ENCODE measurements at regions not wholly inside any gene's neighbourhood (a gene's known extent, or its start where the extent isn't known, plus 50 kb on each side); places are given as distances from the start of the nearest gene placed in this dataset.
"Not testable (repeated sequence)": the region's sequence is repeated elsewhere in the genome, so short reads cannot be mapped to it uniquely, and the experiment has no call there.

GRCh38 chr4:18090447-18090846 is 68.9 kb upstream of the LCORL start:
- WGBS (ENCODE audit: low lambda C conversion rate) = no CpG with 5 or more reads among the region's 6 CpGs
- ATAC-seq; H2AFZ ChIP-seq (ENCODE audit: low read length); in situ Hi-C loops (cut with HindIII; ENCODE audit: extremely low pct_ligation_motif_present, low pct_unique_long_range_greater_than_20kb); H3K27me3 ChIP-seq (ENCODE audit: control insufficient read depth in 1 of 2, insufficient read depth in 2 of 2, low read length in 2 of 2); H4K20me1 ChIP-seq (ENCODE audit: insufficient read depth, low read length); CTCF ChIA-PET (ENCODE audit: low intra/inter-chr PET ratio, low total read pairs); FAIRE-seq; H3K79me2 ChIP-seq (ENCODE audit: insufficient read depth, low read length); H3K27ac ChIP-seq (ENCODE audit: extremely low read length, insufficient read depth, low read length); BruUV-seq (replicated peaks); H3K4me3 ChIP-seq (replicated peaks in 1 of 3; ENCODE audit: insufficient read depth in 1 of 3, low read depth in 2 of 3, low read length in 3 of 3); POLR2A ChIA-PET; H3K9ac ChIP-seq (ENCODE audit: insufficient read depth, low read depth, low read length); DNase-seq (ENCODE audit: low spot score); H3K4me1 ChIP-seq (ENCODE audit: insufficient read depth, low read length); H3K9me3 ChIP-seq (ENCODE audit: low read length); H3K4me2 ChIP-seq (ENCODE audit: low read depth, low read length); intact Hi-C loops (cut with micrococcal nuclease; ENCODE audit: unreplicated experiment); H3K36me3 ChIP-seq (replicated peaks in 1 of 2; ENCODE audit: control insufficient read depth in 1 of 2, insufficient read depth in 2 of 2, low read length in 2 of 2): not testable (repeated sequence)

DNA sequence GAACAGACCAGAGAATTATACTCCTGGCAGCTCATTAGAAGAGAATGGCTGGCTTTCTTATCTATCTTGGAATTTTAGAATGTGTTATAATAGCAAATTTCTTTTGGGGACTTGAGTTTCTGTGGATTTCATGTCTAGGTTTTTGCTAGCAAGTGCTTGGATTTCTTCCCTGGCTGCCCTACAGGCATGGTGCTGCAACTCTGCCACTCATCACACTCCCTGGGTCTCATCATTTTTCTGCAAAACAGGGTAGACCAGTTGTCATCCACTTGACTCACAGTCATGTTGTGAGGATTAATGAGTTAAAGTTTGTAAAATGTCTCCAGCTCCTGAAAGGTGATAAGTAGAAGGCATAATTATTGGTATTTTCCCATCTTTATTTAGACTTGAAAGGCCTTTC is 60.7 kb upstream of the LCORL start:
- Histone ChIP-seq H3K9ac (ENCODE audit: insufficient read depth, low read depth, low read length) (no peak overlapping the region), H3K36me3 (replicated peaks in 1 of 2; ENCODE audit: control insufficient read depth in 1 of 2, insufficient read depth in 2 of 2, low read length in 2 of 2) (no peaks in the 10 kb centered on the region), H2AFZ (ENCODE audit: low read length) (no peak overlapping the region), H4K20me1 (ENCODE audit: insufficient read depth, low read length) (no peaks in the 10 kb centered on the region), H3K9me3 (ENCODE audit: low read length) (no peaks in the 10 kb centered on the region), H3K4me1 (ENCODE audit: insufficient read depth, low read length) (no peaks in the 10 kb centered on the region), H3K79me2 (ENCODE audit: insufficient read depth, low read length) (no peaks in the 10 kb centered on the region), H3K4me2 (ENCODE audit: low read depth, low read length) (no peak overlapping the region), H3K4me3 (replicated peaks in 1 of 3; ENCODE audit: insufficient read depth in 1 of 3, low read depth in 2 of 3, low read length in 3 of 3) (no peak overlapping the region), H3K27me3 (ENCODE audit: control insufficient read depth in 1 of 2, insufficient read depth in 2 of 2, low read length in 2 of 2) (no peaks in the 10 kb centered on the region), H3K27ac (ENCODE audit: extremely low read length, insufficient read depth, low read length) (no peak overlapping the region)
- BruUV-seq (replicated peaks) = no TSS peak
- intact Hi-C loops (cut with micrococcal nuclease; ENCODE audit: unreplicated experiment) = no loop called here
- in situ Hi-C loops (cut with HindIII; ENCODE audit: extremely low pct_ligation_motif_present, low pct_unique_long_range_greater_than_20kb) = no loop called here
- DNase-seq (ENCODE audit: low spot score) (no peak), ATAC-seq (no peak), FAIRE-seq (no peak)
- TF ChIP-seq ATAD3A (CRISPR knock-in tag; IDR thresholded peaks at IDR 0.05) = no peak
- TF ChIP-seq GATA4 (IDR thresholded peaks at IDR 0.05; ENCODE audit: borderline replicate concordance, low read depth) = no peak
- TF ChIP-seq LRRFIP1 (CRISPR knock-in tag; conservative IDR thresholded peaks at IDR 0.05) = no peak
- TF ChIP-seq CBX2 (IDR thresholded peaks at IDR 0.05; ENCODE audit: low read depth, low read length) = no peak
- no peak for TF ChIP-seq CBX2 (CRISPR knock-in tag; IDR thresholded peaks at IDR 0.05; ENCODE audit: low read depth)
- TF ChIP-seq ZBTB8A (CRISPR knock-in tag; IDR thresholded peaks at IDR 0.05; ENCODE audit: borderline replicate concordance, low read depth) = no peak
- TF ChIP-seq ZBTB3 (CRISPR knock-in tag; IDR thresholded peaks at IDR 0.05; ENCODE audit: borderline replicate concordance, low read depth) = no peak
- TF ChIP-seq TAF1 (CRISPR knock-in tag; IDR thresholded peaks at IDR 0.05) = no peak
- TF ChIP-seq RXRA (CRISPR knock-in tag; IDR thresholded peaks at IDR 0.05) = no peak
- TF ChIP-seq PHF20 (CRISPR knock-in tag; IDR thresholded peaks at IDR 0.05) = no peak
- TF ChIP-seq ZNF550 (CRISPR knock-in tag; IDR thresholded peaks at IDR 0.05; ENCODE audit: borderline replicate concordance) = no peak
- no peak for TF ChIP-seq MEF2D (CRISPR knock-in tag; IDR thresholded peaks at IDR 0.05)
- ChIA-PET CTCF (ENCODE audit: low intra/inter-chr PET ratio, low total read pairs) (no interaction called here), POLR2A (no interaction called here)

Data from HepG2 (cell line).